Stimulated activated naive B cell treated with anti-CD40 and anti-IgM and Interleukin-4, amounts not matched to agents 10 μg/mL and 1 μg/mL and 100 μg/mL, for 72 hours (primary cell): ENCODE measurements at regions not wholly inside any gene's neighbourhood (a gene's known extent, or its start where the extent isn't known, plus 50 kb on each side); places are given as distances from the start of the nearest gene placed in this dataset.

Source experiments
- ATAC-seq, 2 donors: fragments of 150-1000 bp; cut with Tn5 transposase; replicated peaks; 2 replicates each; pipeline ENCODE4 v1.10.0; 2021; ENCODE audit warnings: moderate library complexity in 1 of 2
- DNase-seq: peaks from one replicate; pipeline ENCODE4 v3.0.0; 2021
- H3K27ac Mint-ChIP-seq: one replicate; pipeline ENCODE4 v1.8.0; 2022; ENCODE audit warnings: mild to moderate bottlenecking, mixed read lengths
- H3K27me3 Mint-ChIP-seq, 2 donors: one replicate each; pipeline ENCODE4 v1.8.0; 2022; ENCODE audit warnings: mixed read lengths in 2 of 2
- H3K36me3 Mint-ChIP-seq, 2 donors: one replicate each; pipeline ENCODE4 v1.8.0; 2022; ENCODE audit warnings: mixed read lengths in 2 of 2, mild to moderate bottlenecking in 1 of 2
- H3K4me1 Mint-ChIP-seq, 2 donors: one replicate each; pipeline ENCODE4 v1.8.0; 2022; ENCODE audit warnings: mixed read lengths in 2 of 2, mild to moderate bottlenecking in 1 of 2
- H3K4me3 Mint-ChIP-seq, 2 donors: one replicate each; pipeline ENCODE4 v1.8.0; 2022; ENCODE audit warnings: mild to moderate bottlenecking in 2 of 2, mixed read lengths in 2 of 2, moderate library complexity in 1 of 2
- H3K9me3 Mint-ChIP-seq, 2 donors: one replicate each; pipeline ENCODE4 v1.8.0; 2022; ENCODE audit warnings: mixed read lengths in 2 of 2, mild to moderate bottlenecking in 1 of 2

- H3K27ac Mint-ChIP-seq = no peak overlapping the region
- no peaks in the 10 kb centered on the region for H3K4me1 Mint-ChIP-seq
- peaks cover 6% of the 10 kb centered on the region in 2 donors for H3K9me3 Mint-ChIP-seq
Observed at GRCh38 chr14:97491697-97492096, 694.5 kb downstream of the VRK1 start.

GRCh38 chr14:97499790-97500481 is 702.8 kb downstream of the VRK1 start:
- Mint-ChIP-seq H3K4me1 (no peaks in the 10 kb centered on the region), H3K27ac (no peak overlapping the region), H3K36me3 (no peaks in the 10 kb centered on the region), H3K27me3 (no peaks in the 10 kb centered on the region), H3K9me3 (peaks cover 0 to 3% of the 10 kb centered on the region in 2 donors), H3K4me3 (no peak overlapping the region)
- DNase-seq (no peak), ATAC-seq (no peak)

More at GRCh38 chr14:97491697-97492096, 694.5 kb downstream of the VRK1 start:
- ATAC-seq (no peak), DNase-seq (no peak)
- Mint-ChIP-seq H3K4me3 (no peak overlapping the region), H3K27me3 (no peaks in the 10 kb centered on the region), H3K36me3 (no peaks in the 10 kb centered on the region)

GRCh38 chr14:97506626-97507025 is 709.4 kb downstream of the VRK1 start:
- H3K36me3 Mint-ChIP-seq = no peaks in the 10 kb centered on the region
- H3K4me1 Mint-ChIP-seq = no peaks in the 10 kb centered on the region
- H3K4me3 Mint-ChIP-seq = no peak overlapping the region
- H3K9me3 Mint-ChIP-seq = peaks cover 7% of the 10 kb centered on the region in 2 donors
- no peaks in the 10 kb centered on the region for H3K27me3 Mint-ChIP-seq
- no peak for DNase-seq
- ATAC-seq = no peak
- H3K27ac Mint-ChIP-seq = no peak overlapping the region

- no peak for ATAC-seq
- no peaks in the 10 kb centered on the region for H3K36me3 Mint-ChIP-seq
- H3K27me3 Mint-ChIP-seq = no peaks in the 10 kb centered on the region
- peaks cover 5 to 13% of the 10 kb centered on the region in 2 donors for H3K9me3 Mint-ChIP-seq
- H3K27ac Mint-ChIP-seq = no peak overlapping the region
- no peak overlapping the region for H3K4me3 Mint-ChIP-seq
- H3K4me1 Mint-ChIP-seq = no peaks in the 10 kb centered on the region
- no peak for DNase-seq
Observed at GRCh38 chr14:97513891-97514290, 716.7 kb downstream of the VRK1 start.

GRCh38 chr14:97517566-97518234 is 720.5 kb downstream of the VRK1 start:
- H3K36me3 Mint-ChIP-seq = no peaks in the 10 kb centered on the region
- H3K27me3 Mint-ChIP-seq = no peaks in the 10 kb centered on the region
- H3K27ac Mint-ChIP-seq = no peak overlapping the region
- DNase-seq (no peak), ATAC-seq (no peak)
- H3K4me3 Mint-ChIP-seq = no peak overlapping the region
- no peaks in the 10 kb centered on the region for H3K4me1 Mint-ChIP-seq
- peaks cover 7 to 8% of the 10 kb centered on the region in 2 donors for H3K9me3 Mint-ChIP-seq

- Mint-ChIP-seq H3K4me1 (no peaks in the 10 kb centered on the region), H3K36me3 (no peaks in the 10 kb centered on the region), H3K9me3 (peaks cover 6 to 7% of the 10 kb centered on the region in 2 donors), H3K27ac (no peak overlapping the region), H3K27me3 (no peaks in the 10 kb centered on the region), H3K4me3 (no peak overlapping the region)
- no peak for ATAC-seq
- no peak for DNase-seq
Observed at GRCh38 chr14:97523936-97524335, 726.8 kb downstream of the VRK1 start.

- Mint-ChIP-seq H3K27me3 (no peaks in the 10 kb centered on the region), H3K9me3 (peaks cover 5 to 6% of the 10 kb centered on the region in 2 donors), H3K27ac (no peak overlapping the region), H3K4me3 (no peak overlapping the region), H3K36me3 (no peaks in the 10 kb centered on the region), H3K4me1 (no peaks in the 10 kb centered on the region)
- DNase-seq = no peak
- no peak for ATAC-seq
Observed at GRCh38 chr14:97524589-97525319, 727.6 kb downstream of the VRK1 start.

- Mint-ChIP-seq H3K27ac (no peak overlapping the region), H3K36me3 (no peaks in the 10 kb centered on the region), H3K4me1 (no peaks in the 10 kb centered on the region), H3K4me3 (no peak overlapping the region), H3K9me3 (peaks cover 2 to 6% of the 10 kb centered on the region in 2 donors), H3K27me3 (peaks cover 0 to under 1% of the 10 kb centered on the region in 2 donors)
- DNase-seq = no peak
- no peak for ATAC-seq
Observed at GRCh38 chr14:97527993-97528392, 730.8 kb downstream of the VRK1 start.

GRCh38 chr14:97532052-97532451 is 734.9 kb downstream of the VRK1 start:
- H3K4me3 Mint-ChIP-seq = no peak overlapping the region

GRCh38 chr14:97536421-97536820 is 739.2 kb downstream of the VRK1 start:
- H3K27ac Mint-ChIP-seq = no peak overlapping the region
- DNase-seq (no peak), ATAC-seq (no peak)
- H3K4me1 Mint-ChIP-seq = no peaks in the 10 kb centered on the region
- no peak overlapping the region for H3K4me3 Mint-ChIP-seq
- H3K27me3 Mint-ChIP-seq = peaks cover 0 to 3% of the 10 kb centered on the region in 2 donors
- no peaks in the 10 kb centered on the region for H3K36me3 Mint-ChIP-seq
- H3K9me3 Mint-ChIP-seq = peaks cover 6 to 8% of the 10 kb centered on the region in 2 donors

More at GRCh38 chr14:97532052-97532451, 734.9 kb downstream of the VRK1 start:
- ATAC-seq (no peak), DNase-seq (no peak)
- H3K4me1 Mint-ChIP-seq = no peaks in the 10 kb centered on the region
- peaks cover 2 to 11% of the 10 kb centered on the region in 2 donors for H3K9me3 Mint-ChIP-seq
- H3K27ac Mint-ChIP-seq = no peak overlapping the region
- H3K27me3 Mint-ChIP-seq = peaks cover 0 to 3% of the 10 kb centered on the region in 2 donors
- no peaks in the 10 kb centered on the region for H3K36me3 Mint-ChIP-seq

GRCh38 chr14:97538749-97539410 is 741.7 kb downstream of the VRK1 start:
- Mint-ChIP-seq H3K4me1 (peaks cover 0 to 5% of the 10 kb centered on the region in 2 donors), H3K36me3 (no peaks in the 10 kb centered on the region), H3K9me3 (peaks cover 3 to 6% of the 10 kb centered on the region in 2 donors), H3K27ac (no peak overlapping the region), H3K4me3 (no peak overlapping the region), H3K27me3 (no peaks in the 10 kb centered on the region)
- ATAC-seq (no peak), DNase-seq (no peak)

- Mint-ChIP-seq H3K4me3 (no peak overlapping the region), H3K9me3 (peaks cover 3 to 6% of the 10 kb centered on the region in 2 donors), H3K27ac (no peak overlapping the region), H3K4me1 (peaks cover 2 to 10% of the 10 kb centered on the region in 2 donors), H3K27me3 (no peaks in the 10 kb centered on the region), H3K36me3 (no peaks in the 10 kb centered on the region)
- ATAC-seq (no peak), DNase-seq (no peak)
Observed at GRCh38 chr14:97539411-97539795, 742.2 kb downstream of the VRK1 start.

GRCh38 chr14:97539884-97540283 is 742.7 kb downstream of the VRK1 start:
- Mint-ChIP-seq H3K4me3 (no peak overlapping the region), H3K9me3 (peaks cover 3 to 6% of the 10 kb centered on the region in 2 donors), H3K36me3 (no peaks in the 10 kb centered on the region), H3K27ac (no peak overlapping the region), H3K27me3 (no peaks in the 10 kb centered on the region), H3K4me1 (peaks cover 2 to 11% of the 10 kb centered on the region in 2 donors)
- ATAC-seq (no peak), DNase-seq (no peak)

- peaks cover 3 to 6% of the 10 kb centered on the region in 2 donors for H3K9me3 Mint-ChIP-seq
- peaks cover 2 to 11% of the 10 kb centered on the region in 2 donors for H3K4me1 Mint-ChIP-seq
- H3K27ac Mint-ChIP-seq = no peak overlapping the region
- H3K27me3 Mint-ChIP-seq = peaks cover 0 to 8% of the 10 kb centered on the region in 2 donors
- H3K36me3 Mint-ChIP-seq = no peaks in the 10 kb centered on the region
- ATAC-seq (no peak), DNase-seq (no peak)
- no peak overlapping the region for H3K4me3 Mint-ChIP-seq
Observed at GRCh38 chr14:97543221-97543620, 746.0 kb downstream of the VRK1 start.
